Islet precursor cell (in vitro differentiated cells): ENCODE measurements at regions not wholly inside any gene's neighbourhood (a gene's known extent, or its start where the extent isn't known, plus 50 kb on each side); places are given as distances from the start of the nearest gene placed in this dataset.

Source experiments
- DNase-seq: peaks from one replicate; pipeline ENCODE4 v3.0.0-alpha.2; 2018

GRCh38 chr13:104321756-104322155 lies 1255.5 kb upstream of the SLC10A2 start:
- DNase-seq, result no peak

- no peak for DNase-seq
Measured at GRCh38 chr13:104320446-104320845, 1254.2 kb upstream of the SLC10A2 start.

- DNase-seq, result no peak
Measured at GRCh38 chr13:104318121-104318520, 1251.9 kb upstream of the SLC10A2 start.

GRCh38 chr13:104315606-104316005 lies 1249.4 kb upstream of the SLC10A2 start:
- DNase-seq, result no peak

DNA sequence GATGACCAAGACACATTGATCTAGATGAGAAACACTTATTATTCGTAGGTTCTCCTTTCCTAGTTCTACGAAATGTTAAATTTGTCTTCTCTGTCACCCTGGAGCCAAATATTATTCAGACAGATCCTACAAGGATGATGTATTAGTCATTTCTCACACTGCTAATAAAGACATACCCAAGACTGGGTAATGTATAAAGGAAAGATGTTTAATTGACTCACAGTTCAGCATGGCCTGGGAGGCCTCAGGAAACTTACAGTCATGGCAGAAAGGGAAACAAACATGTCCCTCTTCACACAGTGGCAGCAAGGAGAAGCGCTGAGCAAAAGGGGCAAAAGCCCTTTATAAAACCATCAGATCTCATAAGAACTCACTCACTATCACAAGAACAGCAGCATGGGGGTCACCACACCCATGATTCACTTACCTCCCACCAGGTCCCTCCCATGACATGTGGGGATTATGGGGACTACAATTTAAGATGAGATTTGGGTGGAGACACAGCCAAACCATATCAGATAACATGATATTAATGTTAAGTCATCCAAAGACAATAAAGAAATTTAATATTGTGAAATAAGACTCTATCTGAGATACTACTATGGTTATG lies 1248.8 kb upstream of the SLC10A2 start:
- DNase-seq, result no peak

- no peak for DNase-seq
Measured at GRCh38 chr13:104314321-104314720, 1248.1 kb upstream of the SLC10A2 start.

DNA sequence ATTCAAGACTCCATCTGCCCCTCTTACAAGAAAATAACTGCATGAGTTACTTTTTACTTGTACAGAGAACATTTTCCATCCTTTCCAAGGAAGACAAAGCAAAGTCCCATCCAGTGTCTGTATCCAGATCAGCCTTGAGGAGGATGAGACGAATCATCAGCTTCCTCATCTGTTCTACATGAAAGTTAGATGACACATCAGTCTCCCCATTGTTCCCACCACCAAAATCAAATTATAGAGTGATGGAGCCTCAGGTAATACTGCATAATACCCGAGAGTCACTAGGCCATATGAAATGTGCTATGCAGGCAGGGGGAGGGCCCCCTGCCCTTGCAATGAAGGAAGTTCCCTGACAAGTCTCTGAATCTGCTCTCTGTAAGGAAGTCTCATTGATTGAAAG lies 1244.6 kb upstream of the SLC10A2 start:
- DNase-seq, result no peak

GRCh38 chr13:104309431-104309830 lies 1243.2 kb upstream of the SLC10A2 start:
- DNase-seq, result no peak

DNA sequence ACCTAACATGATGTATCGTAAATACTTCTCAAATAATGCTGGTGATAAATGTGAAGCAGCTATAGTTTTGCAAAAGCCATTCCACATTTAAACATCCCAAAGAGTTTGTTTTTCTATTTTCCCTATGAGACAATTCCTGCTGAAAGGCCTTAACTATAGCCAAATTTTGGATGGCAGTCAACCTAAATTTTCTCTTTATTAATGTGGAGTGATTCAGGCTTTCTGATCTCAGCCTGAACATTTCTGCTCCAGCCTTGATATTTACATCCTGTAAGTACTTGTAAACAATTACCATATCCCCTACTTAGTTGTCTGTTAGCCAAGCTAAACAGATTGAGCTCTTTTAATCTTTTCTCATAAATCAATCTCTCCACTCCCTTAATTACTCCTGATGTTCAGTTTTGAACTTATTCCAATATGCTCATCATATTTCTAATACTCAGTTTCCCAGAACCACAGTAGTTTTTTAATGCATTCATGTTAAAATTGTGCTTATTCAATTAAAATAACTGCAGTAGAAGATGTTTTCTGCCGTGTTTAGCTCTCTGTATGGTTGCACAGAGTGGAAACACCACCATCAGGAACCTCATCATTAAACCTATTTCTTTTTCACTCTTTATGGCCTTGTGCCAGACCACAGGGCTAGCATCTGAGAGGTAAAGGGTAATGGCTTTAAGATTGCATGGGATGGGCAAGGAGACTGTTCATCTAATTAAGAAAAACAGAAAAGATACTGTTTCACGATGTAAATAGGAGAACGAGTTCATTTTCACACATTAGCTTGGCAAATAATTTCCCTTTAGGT lies 1235.2 kb upstream of the SLC10A2 start:
- DNase-seq, result no peak

DNA sequence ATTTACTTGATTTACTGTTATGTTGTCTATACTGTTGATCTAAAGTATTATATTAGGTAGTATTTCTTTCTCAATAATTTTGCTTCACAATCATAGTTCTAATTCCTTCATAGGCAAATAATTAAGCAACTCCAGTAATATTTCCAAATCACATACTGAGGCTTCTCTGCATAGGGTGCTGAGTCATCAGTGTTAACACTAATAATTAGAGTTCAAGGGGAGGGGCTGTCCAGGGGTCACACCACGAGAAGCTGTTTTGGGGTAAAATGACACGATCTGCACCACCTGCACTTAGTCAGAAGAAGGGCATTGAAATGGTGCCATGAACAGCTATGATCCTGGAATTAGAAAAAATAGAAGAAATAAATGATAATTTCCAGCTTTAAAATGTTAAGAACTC lies 1230.9 kb upstream of the SLC10A2 start:
- no peak for DNase-seq

GRCh38 chr13:104296286-104296685 lies 1230.1 kb upstream of the SLC10A2 start:
- DNase-seq, result no peak

- no peak for DNase-seq
Measured at GRCh38 chr13:104295537-104295936, 1229.3 kb upstream of the SLC10A2 start.

- no peak for DNase-seq
Measured at GRCh38 chr13:104289400-104289799, 1223.2 kb upstream of the SLC10A2 start.

- DNase-seq, result no peak
Measured at GRCh38 chr13:104288496-104288895, 1222.3 kb upstream of the SLC10A2 start.

DNA sequence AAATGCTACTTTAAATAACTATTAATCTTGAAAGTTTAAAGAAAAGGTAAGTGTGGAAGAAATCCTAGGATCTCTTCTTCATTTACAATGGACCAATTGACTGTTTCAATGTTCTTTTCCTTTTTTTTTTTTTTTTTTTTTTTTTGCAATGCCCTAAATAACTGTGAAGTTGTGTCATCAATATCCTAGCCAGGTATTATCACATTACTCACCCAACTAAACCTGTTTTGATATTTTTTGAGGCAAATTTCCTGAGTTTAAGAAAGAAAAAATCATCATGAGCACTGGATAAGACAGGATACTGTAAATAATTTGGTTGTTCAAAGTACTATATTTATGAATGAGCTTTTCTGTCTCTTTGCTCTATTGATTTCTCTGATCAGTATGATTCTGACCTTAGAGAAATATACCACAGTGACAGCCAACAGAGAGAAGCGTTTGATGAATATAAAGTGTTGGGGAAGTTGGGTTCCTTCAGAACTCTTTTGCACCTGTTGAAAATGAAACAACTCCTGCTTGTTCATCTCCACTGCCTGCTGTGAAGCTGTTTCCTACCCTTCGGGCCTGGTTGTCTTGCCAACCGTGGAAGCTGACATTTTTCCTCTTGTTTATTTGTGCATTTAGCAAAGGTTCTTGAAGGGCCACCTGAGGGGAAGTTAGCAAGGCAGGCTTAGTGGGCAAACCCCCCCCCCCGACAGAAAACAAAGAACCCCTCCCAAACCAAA lies 1220.5 kb upstream of the SLC10A2 start:
- no peak for DNase-seq

GRCh38 chr13:104281910-104282309 lies 1215.7 kb upstream of the SLC10A2 start:
- no peak for DNase-seq

GRCh38 chr13:104270731-104271130 lies 1204.5 kb upstream of the SLC10A2 start:
- DNase-seq, result no peak

DNA sequence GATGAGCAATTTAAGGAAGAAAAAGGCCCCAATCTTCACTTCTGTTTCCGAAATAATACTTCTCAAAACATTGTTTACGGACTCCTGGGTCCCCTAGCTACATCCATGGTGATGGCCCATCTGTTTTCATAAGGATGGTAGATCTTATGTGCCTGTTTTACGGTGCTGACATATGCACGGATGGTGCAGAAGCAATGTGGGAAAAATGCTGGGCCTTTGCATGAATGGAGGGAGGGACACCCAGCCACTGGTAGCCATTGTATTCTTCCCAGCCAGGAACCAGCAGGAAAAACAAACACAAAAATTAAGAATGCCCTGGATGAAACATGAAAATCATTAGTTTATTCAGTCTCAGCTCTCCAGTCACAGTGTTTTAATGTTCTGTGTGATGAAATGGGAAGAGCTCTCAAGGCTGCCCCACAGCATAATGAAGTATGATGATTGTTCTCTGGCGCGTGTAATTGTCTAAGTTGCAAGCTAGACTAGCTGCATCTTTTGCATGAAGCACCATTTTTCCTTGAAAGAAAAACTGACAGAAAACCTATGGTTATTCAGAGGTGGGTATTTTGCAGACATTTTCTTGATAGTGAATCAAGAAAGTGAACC lies 1201.1 kb upstream of the SLC10A2 start:
- no peak for DNase-seq

DNA sequence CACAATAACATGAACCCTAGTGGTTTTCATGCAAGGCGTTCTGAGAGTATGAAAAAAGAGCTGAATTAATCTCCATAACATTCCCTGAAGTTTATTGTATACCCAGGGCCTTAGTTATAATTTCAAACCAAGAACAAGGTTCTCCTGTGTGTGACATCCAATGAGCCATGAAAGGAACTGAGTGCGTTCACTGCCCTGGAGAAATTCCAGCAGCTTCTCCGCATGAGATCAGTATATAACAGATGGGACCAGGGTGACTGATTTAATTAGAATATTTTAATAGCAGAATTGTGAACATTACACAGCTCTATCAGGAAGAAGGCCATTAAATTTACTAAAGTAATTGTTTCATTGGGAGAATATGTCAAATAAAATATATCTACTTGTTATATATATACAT lies 1190.5 kb upstream of the SLC10A2 start:
- DNase-seq, result no peak

DNA sequence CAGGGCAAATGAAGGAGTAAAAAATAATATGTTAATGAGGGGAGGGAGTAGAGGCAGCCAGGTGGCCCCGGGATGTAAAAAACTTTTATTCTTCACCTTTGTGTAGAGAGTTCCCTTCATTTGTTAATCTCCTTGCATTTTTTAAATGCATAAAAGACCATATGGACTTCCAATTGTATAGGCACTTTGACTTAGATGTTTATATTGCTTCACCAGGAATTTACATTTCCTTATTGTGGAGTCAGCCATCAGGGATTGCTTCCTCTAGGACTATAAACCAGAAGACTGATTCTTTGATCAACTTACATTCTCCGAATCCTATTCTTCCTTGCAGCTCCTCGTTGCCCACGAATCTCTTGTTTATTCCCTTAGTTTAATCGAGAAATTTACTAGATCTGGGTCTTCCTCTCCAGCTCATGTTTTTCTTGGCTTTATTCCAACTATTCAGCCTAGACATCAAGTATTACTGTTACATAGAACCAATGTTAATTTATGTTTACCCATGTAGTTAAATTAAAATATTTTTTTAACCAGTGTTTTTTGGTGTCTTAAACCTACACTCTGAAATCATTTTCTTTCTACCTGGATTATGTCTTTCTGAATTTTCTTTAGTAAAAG lies 1187.0 kb upstream of the SLC10A2 start:
- DNase-seq, result no peak

DNA sequence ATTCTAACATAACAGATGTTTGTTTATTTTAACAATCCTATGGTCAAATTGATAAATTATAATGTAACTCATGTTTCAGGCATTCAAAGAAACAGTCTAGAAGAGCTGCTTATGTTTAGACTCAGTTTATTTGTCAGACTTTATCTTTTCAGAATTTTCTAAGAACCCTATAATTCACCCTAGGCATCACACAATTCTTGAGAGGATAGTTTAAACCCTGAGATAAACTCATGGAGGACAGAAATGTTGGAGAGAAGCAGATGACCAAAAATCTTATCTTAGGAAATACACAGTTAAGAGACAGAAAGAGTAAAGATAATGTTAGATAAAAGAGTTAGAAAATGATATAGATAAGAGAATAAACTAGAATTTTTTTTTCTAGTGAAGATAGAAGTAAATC lies 1185.7 kb upstream of the SLC10A2 start:
- DNase-seq, result no peak

- no peak for DNase-seq
Measured at GRCh38 chr13:104246955-104247354, 1180.7 kb upstream of the SLC10A2 start.

GRCh38 chr13:104206450-104207044 lies 1140.3 kb upstream of the SLC10A2 start:
- no peak for DNase-seq
